ENCODE measurements at regions not wholly inside any gene's neighbourhood (a gene's known extent, or its start where the extent isn't known, plus 50 kb on each side); places are given as distances from the start of the nearest gene placed in this dataset.
"Not testable (repeated sequence)": the region's sequence is repeated elsewhere in the genome, so short reads cannot be mapped to it uniquely, and the experiment has no call there.

DNA sequence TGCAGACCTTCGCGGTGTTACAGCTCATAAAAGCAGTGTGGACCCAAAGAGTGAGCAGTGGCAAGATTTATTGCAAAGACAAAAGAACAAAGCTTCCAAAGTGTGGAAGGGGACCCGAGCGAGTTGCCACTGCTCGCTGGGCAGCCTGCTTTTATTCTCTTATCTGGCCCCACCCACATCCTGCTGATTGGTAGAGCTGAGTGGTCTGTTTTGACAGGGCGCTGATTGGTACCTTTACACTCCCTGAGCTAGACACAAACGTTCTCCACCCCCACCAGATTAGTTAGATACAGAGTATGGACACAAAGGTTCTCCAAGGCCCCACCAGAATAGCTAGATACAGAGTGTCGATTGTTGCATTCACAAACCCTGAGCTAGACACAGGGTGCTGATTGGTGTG is 156.2 kb upstream of the GIMD1 start:
- not testable (repeated sequence) for DNase-seq (ENCODE audit: low spot score)

DNA sequence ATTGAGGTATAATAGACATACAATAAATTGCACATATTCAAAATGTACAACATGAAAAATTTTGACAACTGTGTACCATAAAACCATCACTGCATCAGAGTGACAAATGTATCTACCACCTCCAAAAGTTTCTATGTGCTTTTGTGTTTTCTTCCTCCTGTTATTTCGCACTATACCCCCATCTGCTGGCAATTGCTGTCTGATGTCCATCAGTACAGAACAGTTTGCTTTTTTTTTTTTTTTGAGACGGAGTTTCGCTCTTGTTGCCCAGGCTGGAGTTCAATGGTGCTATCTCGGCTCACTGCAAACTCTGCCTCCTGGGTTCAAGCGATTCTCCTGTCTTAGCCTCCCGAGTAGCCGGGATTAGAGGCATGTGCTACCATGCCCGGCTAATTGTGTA is 154.3 kb upstream of the GIMD1 start:
- DNase-seq (ENCODE audit: low spot score), result no peak

DNA sequence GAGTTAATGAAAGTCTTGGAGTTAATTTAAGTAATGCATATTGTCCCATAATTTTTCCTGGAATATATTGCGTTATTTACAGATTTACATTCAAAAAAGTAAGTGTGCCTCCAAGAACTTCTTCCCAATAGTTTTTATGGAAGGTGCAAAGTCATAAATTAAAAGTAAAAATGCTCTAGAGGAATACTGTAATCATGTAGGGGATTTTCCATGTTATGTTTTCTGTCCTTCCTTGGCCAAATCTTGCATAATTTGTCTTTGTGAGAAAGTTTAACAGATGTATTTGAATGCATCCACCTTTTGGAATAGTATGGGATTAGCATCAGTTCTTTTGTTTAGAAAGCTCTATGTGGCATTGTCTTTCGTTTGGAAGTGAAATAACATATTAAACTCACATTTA is 144.1 kb upstream of the GIMD1 start:
- no peak for DNase-seq (ENCODE audit: low spot score)

DNA sequence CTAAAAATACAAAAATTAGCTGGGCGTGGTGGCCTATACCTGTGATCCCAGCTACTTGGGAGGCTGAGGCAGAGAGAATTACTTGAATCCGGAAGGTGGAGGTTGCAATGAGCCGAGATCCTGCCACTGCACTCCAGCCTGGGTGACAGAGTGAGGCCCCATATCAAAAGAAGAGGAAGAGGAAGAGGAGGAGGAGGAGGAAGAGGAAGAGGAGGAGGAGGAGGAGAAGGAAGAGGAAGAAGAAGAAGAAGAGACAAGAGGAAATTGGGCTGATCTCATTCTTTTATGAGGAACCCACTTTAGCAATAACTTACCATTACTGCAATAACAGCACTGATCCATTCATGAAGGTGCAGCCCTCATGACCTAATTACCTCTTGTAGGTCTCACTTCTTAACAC is 138.9 kb upstream of the GIMD1 start:
- DNase-seq (ENCODE audit: low spot score), result no peak

DNA sequence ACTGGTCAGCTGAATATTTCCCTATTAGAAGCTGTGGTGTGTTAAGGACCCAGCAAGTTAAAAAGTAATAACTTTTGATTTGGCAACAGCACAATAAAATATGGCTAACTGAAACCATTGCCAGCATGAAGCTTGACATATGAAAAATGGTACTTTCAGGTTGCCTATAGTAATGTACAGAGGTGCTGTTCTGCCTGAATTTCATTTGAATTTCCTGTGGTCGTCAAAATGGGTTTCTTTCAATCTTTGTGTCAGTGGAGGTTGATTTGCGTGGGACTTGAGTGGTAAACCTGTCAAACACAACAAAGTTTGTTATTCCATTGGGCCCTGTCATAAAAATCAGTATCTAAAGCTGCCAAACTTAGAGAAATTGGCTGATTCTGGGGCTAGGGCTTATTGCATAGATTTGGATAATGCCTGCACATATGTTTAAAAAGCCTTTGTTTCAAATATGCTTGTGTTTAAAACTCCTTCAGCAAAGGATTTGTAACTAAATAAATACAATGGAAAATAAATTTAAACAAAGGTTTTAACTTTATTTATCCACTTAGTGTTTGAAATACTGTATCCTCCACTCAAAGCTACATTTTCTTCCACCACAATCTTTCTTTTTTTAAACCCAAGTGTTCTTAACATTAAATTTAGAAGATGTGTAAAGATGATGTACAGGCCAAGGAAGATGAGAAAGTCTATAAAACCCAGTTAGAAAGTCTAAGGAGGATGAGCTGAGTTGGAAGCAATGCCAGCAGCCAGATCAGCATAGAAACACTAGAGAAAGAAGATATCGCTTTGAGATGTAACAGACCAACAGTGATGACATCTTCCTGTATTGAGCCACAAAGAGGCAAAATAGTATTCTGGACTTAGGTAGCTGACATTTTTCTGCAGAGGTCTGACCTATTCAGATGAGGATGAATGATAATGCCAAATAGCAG is 134.8 kb upstream of the GIMD1 start:
- DNase-seq (ENCODE audit: low spot score), result no peak

DNA sequence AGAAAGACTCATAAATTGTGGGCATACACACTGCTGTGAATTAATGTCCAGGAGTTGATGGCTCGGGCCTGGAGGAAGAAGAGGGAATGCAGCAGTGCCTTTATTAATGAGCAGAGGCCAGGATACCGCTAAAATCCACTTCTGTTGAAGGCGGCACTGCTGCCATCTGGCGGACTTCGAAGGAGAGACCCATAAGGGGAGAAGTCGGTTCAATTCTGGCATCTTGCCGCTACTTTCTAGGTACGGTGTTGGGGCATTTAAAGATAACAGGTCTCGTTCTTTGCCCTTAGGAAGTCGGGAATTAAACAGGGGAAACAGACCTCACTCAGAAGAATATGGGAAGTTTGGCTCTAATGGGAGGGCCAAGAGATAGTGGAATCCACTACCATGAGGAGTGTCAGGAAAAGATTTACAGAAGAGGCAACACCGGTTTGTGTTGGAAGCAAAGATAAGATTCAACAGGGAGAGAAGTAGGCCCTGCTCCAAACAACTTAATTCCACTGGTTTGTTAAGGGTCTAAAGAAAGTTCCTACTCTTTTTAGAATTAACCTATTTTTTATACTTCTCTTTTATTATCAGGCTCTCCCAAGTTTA is 133.6 kb upstream of the GIMD1 start:
- peak; percentile 78 for DNase-seq (ENCODE audit: low spot score)

DNA sequence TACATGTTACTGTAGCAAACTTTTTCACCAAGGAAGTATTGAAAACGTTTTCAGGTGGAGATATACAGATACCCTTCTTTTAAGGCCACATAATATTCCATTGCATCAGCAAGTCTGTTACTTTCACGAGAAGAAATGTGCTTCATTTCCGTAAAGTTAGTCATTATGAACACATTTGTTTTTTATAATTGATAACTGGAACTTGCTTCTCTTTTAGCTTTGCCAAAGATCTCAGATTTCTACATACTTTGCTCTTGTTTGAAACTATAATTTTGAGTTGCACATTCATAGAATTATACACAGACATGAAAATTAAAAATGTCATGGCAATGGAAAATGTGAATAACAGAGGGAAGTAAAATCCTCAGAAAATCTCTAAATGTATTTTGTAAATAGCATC is 128.7 kb upstream of the GIMD1 start:
- DNase-seq (ENCODE audit: low spot score), result no peak

DNA sequence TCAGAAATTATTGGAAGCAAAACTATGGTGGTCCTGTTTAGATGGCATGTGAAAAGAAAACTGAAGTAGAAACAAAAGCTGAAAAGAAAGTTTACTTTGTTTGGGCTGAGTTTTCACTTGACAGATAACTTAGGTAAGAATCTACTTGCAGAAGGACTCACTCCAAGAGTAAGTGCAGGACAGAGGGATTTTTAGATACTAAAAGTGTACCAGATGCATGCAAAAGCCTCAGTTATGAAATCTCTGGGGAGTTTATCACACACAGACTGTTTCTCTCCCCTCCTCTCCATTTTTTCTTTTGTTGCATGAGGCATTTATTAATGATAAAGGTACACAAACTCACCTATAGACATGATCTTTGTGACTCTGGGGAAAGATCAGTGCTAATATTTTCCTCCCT is 127.5 kb upstream of the GIMD1 start:
- DNase-seq (ENCODE audit: low spot score), result no peak

DNA sequence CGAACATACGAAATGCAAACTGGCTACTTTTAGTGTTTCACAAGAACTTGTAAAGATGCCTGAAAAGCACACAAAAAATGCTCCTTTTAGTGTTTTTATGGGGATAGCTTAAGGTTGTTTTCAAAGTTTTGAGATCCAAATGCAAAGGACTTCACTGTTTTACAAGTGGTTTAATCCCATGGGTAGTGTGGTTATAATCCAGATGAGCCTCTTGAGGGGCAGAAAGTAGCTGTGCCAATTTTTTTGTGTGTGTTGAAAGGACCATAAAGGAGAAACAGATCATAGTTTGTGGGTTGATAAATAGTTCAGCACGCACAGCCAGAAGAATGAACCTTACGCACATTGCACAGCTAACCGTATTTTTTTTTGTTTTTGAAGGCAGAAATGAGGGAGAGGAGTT is 126.9 kb upstream of the GIMD1 start:
- DNase-seq (ENCODE audit: low spot score), result no peak

DNA sequence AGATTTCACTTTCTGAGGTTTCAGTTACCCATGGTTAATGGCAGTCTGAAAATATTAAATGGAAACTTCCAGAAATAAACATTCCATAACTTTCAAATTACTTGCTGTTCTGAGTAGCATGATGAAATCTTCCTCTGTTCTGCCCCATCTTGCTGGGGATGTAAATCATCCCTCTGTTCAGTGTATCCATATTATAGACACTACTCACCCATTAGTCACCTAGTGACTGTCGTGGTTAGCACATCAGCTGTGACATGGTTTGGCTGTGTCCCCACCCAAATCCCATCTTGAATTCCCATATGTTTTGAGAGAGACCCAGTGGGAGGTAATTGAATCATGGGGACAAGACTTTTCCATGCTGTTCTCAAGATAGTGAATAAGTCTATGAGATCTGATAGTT is 125.5 kb upstream of the GIMD1 start:
- DNase-seq (ENCODE audit: low spot score), result no peak

DNA sequence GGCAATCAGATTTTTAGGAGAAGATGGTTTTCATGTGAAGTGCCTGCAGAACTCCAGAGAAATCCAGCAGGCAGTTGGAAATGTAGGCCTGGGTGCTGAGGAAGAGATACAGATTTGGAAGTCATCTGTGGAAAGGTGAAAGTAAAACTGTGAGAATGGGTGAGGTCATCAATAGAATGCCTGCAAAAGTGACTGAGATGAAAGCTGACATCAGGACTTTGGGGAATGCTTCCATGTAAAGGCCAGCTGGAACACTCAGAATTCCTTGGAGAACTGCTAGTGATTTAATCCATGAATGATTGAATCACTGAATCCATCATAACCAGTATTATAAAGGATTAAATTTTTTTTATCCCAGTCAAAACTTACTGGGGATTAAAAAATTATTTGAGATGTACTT is 124.5 kb upstream of the GIMD1 start:
- no peak for DNase-seq (ENCODE audit: low spot score)

DNA sequence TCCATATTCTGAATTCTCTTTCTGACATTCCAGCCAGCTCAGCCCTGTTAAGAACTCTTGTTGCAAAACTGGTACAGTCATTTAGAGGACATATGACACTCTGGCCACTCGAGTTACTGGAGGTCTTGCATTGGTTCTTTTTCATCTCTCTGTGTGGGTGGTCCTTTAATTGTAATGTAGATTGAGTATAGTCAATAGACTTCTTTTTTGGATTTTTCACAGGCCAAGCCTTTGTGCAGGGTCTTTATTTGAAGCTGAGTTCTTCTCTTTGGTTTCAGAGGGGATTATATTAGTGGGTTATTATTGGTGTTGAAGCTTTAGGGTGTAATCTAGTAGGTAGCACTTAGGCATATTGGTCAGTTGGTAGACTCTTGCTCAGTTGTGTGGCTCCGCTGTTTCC is 118.0 kb upstream of the GIMD1 start:
- DNase-seq (ENCODE audit: low spot score), result no peak

DNA sequence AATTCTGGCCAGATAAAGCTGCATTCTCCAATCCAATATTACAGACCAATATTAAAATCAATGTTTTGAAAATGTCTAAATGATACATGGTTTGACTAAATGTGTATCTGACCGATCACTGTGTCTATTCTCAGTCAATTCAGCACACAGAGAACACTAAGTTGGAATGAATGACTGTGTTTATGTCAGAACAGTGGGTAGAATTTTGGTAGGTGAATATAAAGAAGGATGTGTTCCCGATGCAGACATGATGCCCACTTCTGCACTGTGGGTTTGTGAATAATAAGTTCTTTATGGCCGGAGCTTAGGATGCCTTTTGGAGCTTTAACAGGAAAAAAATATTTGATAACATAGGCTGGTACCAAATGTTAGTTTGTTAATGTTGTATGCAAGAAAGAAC is 113.2 kb upstream of the GIMD1 start:
- DNase-seq (ENCODE audit: low spot score), result no peak

DNA sequence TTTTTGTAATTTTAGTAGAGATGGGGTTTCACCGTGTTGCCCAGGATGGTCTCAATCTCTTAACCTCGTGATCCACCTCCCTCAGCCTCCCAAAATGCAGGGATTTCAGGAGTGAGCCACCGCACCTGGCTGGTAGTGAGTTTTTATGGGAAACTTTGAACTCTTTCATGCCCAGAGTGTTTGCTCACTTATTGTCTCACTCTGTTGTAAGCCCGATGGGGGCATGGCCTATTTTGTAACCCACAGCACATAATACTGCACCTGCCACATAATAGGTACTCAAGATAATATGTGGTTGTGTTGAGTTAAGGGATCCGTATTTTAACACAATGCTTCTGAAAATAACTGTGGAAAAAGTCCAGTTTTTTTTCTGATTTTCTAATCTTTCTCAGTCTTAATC is 109.6 kb upstream of the GIMD1 start:
- DNase-seq (ENCODE audit: low spot score), result no peak

DNA sequence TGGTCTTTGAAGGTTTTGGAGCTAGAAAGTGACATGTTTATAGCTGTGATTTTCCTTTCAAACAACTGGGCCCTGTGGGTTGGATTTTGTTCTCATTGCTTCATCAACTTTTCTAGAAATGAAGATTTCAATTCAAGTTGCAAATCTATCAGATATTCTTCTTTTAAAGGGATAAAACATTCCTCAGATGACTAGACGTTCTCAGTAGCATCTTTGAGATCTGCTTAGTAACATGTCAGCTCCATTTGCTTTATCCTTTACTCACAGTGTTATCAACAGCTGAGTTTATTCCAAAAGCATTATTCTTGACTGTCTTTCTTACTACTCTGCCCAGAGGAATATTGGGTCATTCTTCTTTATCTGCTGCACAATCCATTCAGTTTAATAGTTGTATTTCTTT is 108.2 kb upstream of the GIMD1 start:
- DNase-seq (ENCODE audit: low spot score), result no peak

DNA sequence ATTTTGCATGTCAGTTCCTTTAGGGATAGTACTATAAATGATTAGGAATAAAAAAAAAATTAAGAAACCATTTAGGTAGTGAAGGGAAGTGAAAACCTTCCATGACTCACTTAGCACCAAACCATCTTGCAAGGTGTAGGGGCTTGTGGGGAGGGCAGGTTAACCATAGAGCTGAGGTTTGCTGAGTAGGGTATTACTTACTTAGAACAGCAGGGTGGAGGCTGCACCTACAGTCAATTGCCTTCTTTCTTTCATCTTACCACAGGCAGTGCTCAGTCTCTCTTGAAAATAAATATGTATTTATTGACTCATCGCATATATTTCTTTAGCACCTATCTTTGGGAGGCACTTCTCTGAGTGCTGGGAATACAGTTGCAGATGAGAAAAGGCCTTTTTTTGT is 104.9 kb upstream of the GIMD1 start:
- DNase-seq (ENCODE audit: low spot score), result no peak

DNA sequence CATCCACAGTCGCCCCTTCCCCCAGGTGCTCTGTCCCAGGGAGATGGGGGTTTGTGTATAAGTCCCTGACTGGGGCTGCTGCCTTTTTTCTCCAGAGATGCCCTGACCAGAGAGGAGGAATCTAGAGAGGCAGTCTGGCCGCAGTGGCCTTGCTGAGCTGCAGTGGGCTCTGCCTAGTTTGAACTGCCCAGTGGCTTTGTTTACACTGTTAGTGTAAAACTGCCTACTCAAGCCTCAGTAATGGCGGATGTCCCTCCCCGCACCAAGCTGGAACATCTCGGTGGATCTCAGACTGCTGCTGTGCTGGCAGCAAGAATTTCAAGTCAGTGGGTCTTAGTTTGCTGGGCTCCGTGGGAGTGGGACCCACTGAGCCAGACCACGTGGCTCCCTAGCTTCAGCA is 102.6 kb upstream of the GIMD1 start:
- DNase-seq (ENCODE audit: low spot score), result no peak

DNA sequence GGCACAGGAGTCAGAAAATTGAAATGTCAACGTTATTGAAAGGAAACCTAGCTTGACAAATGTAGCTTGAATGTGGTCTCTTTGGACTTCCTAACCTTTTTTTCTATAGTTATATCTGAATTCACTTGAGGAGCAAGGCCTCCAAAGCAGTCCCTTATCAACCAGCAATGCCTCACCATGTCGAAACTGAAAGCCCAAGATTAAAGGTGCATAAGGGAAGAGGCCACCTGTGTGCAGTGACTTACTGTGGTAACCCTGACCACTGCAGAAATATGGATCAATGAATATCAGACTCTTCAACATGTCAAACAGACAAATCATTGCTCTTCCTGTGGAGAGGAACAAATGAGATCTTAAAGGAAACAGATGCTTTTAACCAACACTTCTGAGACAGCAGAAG is 95.0 kb upstream of the GIMD1 start:
- DNase-seq (ENCODE audit: low spot score), result no peak

DNA sequence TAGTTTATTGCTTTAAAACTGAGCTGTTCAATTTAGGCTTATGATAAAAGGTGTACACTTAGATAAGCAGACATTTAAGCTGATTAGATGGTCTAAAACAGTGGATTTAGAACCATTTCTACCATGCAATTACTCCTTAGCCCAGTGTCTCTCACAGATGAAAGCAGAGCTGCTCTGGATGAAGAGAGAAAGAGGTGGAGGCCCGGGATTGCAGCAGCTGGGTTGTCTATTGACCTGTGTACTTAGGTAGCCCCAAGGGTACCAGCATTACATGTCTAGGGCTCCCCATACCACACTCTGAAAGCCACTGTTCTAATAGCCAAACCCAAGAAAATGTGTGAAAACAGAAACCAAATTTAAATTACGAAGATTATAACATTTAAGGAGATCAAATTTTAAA is 86.0 kb upstream of the GIMD1 start:
- DNase-seq (ENCODE audit: low spot score), result no peak

DNA sequence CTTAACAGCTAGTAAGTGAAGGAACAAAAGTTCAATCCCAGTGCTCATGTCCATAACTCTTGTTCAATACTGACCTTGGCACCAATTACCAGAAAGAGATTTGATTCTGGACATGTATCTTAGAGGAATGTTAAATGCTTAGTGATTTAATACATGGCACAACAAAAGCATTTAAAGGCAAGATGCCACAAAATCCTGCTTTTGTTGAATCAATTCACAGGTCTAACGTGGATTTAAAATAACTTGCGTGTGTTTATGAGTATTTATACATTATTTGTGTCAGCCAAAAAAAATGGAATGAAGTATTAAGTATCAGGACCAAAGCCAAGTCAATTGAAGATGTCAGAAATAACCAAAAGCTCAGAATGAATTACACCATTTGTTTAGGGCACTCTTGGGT is 85.4 kb upstream of the GIMD1 start:
- DNase-seq (ENCODE audit: low spot score), result no peak

DNA sequence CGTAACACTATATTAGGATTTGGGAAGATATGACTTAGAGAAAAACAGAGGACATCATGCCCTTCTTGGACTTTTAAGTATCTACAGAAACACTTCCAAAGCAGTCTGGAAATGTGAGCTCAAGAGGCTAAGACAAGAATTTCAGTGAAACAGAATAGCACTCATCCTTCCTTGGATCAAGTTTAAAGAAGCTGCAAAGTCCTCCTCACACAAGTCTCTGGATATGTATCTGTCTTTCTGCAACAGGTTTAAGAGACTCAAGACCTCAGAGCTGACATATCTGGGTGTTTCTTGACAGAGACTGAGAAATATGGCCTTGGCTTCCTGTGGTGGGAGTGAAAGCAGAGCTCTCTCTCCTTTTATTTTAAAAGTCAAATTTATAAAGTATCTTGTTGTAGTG is 82.5 kb upstream of the GIMD1 start:
- no peak for DNase-seq (ENCODE audit: low spot score)

DNA sequence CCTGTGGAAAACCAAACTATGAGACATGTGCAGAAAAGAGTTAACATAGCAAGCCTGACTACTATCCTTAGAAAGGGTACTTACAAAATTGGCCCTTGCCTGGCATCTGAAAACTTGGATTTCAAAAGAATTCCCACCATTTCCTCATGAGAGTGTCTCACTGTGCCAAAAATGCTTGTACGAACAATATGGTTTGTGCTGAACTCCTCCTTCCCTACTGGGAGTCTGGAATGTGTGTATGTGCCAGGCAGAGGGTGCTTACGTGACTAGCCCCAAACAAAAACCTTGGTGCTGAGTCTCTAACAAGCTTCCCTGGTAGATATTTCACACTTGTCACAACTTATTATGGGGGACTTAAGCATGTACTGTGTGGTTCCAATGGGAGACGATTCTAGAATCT is 81.7 kb upstream of the GIMD1 start:
- no peak for DNase-seq (ENCODE audit: low spot score)

DNA sequence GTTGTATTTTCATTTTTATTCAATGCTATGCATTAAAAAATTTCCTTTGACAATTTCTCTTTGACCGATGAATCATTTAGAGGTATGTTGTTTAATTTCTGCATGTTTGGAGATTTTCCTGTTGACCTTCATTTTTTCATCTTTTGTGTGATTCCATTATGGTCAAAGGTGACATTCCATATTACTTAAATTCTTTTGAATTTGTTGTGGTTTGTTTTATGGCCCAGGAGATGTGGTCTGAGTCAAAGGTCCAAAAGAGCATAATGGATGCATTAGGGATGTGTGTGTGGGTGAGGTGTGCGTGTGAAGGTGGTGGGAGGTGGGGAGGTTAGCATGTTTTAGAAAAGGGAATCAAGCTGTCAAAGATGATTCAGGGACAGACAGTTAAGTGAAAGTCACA is 76.0 kb upstream of the GIMD1 start:
- no peak for DNase-seq (ENCODE audit: low spot score)

DNA sequence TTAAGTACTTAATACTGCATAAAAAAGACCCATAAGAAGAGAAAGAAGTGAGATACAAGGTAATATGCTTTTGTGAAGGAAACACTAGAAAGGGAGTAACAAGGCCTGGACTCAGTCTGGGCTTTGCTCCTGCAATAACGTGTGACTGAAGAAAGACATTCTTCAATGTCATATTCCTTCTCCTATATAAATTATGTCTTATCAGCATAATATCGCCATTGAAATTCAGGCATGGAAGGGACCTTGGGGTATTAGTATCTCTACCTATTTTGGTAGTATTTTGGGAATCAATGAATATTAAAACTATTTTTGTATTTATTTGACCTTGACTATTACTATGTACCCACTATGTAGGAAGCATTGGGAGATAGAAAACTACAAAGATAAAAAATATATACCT is 62.2 kb upstream of the GIMD1 start:
- DNase-seq (ENCODE audit: low spot score), result no peak

All from ecto neural progenitor cell (in vitro differentiated cells).